AG09319 (cell line): ENCODE measurements at regions not wholly inside any gene's neighbourhood (a gene's known extent, or its start where the extent isn't known, plus 50 kb on each side); places are given as distances from the start of the nearest gene placed in this dataset.
"Not testable (repeated sequence)": the region's sequence is repeated elsewhere in the genome, so short reads cannot be mapped to it uniquely, and the experiment has no call there.

Experiments used
- DNase-seq: peaks from one replicate; pipeline ENCODE4 v3.0.0-alpha.2; 2010; ENCODE audit warnings: low read depth; ENCODE audit errors: extremely low read depth
- TF ChIP-seq, protein P1 (sequence below): IDR thresholded peaks from 2 replicates; pipeline ENCODE4 v1.5.1; 2011; ENCODE audit warnings: low read depth, mild to moderate bottlenecking, inconsistent platforms, low read length, moderate library complexity

DNA sequence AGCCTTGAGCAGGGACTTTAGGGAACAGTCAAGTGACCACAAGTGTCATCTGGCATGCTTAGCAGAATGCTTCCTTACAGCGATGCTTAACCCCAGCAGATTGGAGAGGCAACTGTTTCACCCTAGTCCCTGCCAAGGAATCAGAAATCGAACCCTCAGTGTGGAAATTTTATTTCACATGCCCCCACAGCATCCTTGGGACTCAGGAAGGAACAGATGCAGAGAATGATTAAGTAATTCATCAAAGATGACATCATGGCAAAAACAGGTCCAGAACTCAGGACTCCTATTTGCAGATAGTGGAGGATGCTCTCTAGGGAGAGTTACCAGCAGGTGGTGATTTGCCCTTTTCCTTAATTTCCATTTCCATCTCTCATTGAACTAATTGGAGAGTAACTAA is 333.0 kb upstream of the KAZN start:
- TF ChIP-seq, protein P1, sequence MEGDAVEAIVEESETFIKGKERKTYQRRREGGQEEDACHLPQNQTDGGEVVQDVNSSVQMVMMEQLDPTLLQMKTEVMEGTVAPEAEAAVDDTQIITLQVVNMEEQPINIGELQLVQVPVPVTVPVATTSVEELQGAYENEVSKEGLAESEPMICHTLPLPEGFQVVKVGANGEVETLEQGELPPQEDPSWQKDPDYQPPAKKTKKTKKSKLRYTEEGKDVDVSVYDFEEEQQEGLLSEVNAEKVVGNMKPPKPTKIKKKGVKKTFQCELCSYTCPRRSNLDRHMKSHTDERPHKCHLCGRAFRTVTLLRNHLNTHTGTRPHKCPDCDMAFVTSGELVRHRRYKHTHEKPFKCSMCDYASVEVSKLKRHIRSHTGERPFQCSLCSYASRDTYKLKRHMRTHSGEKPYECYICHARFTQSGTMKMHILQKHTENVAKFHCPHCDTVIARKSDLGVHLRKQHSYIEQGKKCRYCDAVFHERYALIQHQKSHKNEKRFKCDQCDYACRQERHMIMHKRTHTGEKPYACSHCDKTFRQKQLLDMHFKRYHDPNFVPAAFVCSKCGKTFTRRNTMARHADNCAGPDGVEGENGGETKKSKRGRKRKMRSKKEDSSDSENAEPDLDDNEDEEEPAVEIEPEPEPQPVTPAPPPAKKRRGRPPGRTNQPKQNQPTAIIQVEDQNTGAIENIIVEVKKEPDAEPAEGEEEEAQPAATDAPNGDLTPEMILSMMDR: no peak
- no peak for DNase-seq

DNA sequence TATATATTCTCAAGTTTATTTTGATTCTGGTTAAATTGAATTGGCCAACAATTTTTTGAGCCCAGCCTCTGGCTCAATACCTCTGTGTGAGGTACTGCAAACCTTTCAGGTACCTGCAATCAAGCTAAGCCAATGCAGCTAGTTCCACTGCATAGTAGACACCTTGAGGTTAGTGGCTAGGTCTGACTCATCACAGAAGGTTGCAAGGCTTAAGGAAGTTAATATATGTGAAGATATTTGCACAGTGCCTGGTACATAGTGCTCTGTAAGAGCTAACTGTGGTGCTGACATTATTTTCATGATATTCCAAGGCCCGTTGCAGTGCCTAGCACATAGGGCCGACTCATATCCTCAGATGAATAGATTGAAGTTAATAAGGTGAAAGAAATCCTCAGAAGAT is 330.5 kb upstream of the KAZN start:
- TF ChIP-seq, protein P1: no peak
- no peak for DNase-seq

DNA sequence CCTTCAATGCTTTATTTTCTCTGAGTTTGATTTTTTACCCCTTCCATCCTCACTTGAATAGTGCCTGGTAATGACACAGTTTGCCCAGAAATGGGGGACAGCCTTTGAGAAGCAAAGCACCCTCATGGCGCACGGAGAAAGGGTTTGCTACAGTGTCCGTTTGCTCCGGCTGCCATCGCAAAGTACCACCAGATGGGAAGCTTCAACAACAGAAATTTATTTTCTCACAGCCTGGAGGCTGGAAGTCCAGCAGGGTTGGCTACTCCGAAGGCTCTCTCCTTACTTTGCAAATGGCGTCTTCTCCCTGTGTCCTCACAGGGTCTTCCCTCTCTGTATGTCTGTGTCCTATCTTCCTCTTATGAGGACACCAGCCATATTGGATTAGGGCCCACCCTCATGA is 327.7 kb upstream of the KAZN start:
- DNase-seq: no peak
- TF ChIP-seq, protein P1: no peak

DNA sequence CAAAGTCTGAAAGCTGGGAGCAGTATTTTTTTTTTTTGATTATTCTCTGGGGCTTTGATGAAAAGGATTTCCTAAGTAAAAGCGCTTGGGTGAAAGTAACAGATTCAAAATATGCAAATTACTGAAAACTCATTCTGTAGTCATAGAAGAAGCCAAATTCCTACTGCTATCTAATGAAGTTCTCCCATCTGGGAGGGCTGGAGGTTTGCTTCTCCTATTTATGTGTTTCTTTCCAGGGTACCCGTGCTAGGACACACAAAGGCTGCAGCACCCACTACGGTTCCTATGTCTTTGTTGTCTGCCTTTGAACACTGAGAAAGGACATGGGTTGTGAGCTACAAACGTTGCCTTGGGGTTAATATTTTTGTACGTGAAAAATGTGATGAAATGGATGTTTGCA is 324.7 kb upstream of the KAZN start:
- TF ChIP-seq, protein P1: no peak
- no peak for DNase-seq

GRCh38 chr1:14279891-14280290 is 318.6 kb upstream of the KAZN start:
- DNase-seq: not testable (repeated sequence)

DNA sequence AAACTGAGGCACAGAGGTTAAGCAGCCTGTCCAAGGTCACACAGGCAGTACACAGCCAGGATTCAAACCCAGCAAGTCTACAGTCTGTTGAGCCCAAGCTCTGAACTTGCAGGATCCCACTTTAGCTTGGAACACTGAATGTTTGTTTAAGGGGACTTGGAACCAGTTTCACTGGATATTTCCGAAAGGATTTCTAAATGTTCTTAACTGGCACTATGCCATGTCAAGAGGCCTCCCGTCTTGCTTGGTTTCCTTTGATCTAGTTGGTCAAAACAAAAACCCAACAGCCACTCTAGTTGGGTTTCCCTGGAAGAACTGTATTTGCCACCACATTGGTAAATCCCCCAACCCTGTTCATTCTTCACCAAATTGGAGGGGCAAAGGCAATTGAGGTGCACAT is 317.6 kb upstream of the KAZN start:
- DNase-seq: no peak
- TF ChIP-seq, protein P1: no peak

DNA sequence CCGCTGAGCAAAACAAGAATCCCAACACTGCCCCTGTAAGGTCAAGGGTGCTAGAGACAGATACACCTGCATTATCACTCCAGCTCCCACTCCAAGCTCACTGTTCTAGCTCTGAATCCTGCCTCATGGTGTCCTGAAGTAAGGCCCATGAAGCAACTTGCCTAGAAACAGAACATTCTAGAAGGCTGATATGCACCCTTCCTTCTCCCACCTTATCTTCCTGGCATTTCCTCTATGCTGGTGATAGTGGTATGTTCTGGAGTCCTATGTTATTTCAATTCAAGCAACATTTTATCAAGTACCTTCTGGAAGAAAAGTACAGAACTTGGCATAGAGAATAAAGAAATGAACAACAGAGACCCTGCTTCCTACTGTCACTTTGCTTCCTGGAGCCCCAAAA is 317.1 kb upstream of the KAZN start:
- DNase-seq: no peak
- TF ChIP-seq, protein P1: no peak

DNA sequence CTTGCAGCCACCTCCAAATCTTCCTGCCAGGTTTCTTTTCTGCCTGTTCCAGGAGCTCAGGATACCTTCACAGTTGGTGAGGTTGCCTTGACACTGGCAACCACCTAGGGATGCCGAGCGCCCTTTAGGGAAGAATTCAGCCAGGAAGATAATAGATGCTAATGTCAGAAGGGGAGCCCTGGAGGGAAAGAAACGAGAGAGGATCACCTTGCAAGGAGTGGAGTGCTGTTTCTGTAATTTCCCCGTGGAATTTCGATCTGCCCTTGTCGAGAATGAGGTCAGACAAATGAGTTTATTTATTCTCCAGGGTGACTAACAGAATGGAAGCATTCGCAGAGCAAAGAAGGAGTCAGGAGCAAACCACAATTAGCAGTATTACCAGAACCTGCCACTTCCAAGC is 315.8 kb upstream of the KAZN start:
- TF ChIP-seq, protein P1: no peak
- no peak for DNase-seq
